Kasumi-1 (cell line): ENCODE measurements at regions not wholly inside any gene's neighbourhood (a gene's known extent, or its start where the extent isn't known, plus 50 kb on each side); places are given as distances from the start of the nearest gene placed in this dataset.
"Not testable (repeated sequence)": the region's sequence is repeated elsewhere in the genome, so short reads cannot be mapped to it uniquely, and the experiment has no call there.

Experiments used
- DNase-seq, 2 experiments: peaks; one replicate each; lab custom pipeline; 2025; lab: John Stamatoyannopoulos, UW

DNA sequence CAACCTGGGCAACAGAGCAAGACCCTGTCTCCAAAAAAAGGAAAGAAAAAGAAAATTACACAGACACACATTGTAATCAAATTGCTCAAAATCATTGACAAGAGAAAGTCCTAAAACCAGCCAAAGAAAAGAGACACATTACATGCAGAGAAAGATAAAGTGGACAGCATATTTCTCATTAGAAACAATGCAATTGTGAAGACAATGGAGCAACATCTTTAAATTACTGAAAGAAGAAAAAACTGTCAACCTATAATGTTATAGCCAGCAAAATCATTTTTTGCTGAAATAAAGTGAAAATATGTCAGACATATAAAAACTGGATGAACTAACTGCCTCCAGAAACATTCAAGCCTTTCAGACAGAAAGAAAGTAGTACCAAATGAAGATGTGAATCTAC is 120.6 kb downstream of the TMEM167A start:
- DNase-seq = no peak

DNA sequence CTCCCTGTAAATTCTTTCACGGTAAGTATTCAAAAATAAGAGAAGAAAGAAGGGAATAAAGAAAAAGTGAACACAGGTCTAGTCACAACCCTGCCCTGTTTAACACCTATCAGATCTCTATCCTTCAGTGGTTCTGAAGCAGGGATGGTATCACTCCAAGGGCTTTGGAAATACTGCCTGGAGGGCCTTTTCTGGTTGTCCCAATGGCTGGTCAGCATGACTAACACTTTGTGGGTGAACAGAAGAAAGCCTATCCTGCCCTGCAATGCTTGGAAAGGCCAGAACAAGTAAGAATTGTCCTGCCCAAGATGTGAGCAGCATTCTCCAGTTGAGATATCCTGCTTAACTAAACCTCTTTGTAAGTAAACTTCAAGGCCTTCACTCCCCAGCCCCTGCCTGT is 124.9 kb downstream of the TMEM167A start:
- DNase-seq = no peak

DNA sequence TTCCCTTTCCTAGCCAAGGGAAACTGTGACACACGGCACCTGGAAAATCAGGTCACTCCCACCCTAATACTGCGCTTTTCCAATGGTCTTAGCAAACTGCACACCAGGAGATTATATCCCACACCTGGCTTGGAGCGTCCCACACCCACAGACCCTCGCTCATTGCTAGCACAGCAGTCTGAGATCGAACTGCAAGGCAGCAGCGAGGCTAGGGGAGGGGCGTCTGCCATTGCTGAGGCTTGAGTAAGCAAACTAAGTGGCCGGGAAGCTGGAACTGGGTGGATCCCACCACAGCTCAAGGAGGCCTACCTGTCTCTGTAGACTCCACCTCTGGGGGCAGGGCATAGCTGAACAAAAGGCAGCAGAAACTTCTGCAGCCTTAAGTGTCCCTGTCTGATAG is 132.9 kb downstream of the TMEM167A start:
- not testable (repeated sequence) for DNase-seq

DNA sequence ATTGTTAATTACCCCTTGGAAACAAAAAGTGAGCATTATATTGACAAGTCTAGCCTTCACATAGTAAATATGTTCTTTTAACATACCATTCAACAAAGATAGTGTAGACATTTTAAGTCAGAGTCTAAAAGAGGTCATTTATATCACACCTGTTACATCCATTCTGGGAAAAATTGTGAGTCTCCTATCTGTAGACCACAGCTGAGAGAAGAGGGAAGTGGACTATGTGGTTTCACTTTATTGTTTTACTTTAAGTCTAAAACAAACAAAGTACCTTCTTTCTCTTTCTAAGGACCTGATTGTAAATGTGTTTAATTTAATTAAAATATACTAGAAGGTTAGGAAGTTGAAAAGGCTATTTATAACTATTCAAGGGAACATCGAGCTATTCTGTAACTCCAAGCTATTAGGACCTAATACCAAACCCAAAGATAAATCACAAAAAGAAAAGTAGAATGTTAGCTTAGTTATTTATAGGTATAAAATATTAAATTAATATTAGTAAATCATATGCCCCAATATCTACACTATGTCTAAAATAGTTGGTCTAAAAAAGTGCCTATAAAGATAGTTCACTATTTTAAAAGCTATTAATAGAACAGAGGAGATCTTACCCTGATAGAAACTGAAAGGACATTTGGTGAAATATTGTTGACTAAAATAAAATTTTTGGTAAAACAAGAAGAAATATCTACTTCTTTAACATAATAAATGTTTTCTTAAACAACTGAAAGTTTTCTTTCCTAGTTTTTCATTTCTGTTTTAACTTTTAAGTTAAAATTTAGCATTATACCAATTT is 134.9 kb downstream of the TMEM167A start:
- DNase-seq = peak in 1 of 2 experiments; percentile 14

DNA sequence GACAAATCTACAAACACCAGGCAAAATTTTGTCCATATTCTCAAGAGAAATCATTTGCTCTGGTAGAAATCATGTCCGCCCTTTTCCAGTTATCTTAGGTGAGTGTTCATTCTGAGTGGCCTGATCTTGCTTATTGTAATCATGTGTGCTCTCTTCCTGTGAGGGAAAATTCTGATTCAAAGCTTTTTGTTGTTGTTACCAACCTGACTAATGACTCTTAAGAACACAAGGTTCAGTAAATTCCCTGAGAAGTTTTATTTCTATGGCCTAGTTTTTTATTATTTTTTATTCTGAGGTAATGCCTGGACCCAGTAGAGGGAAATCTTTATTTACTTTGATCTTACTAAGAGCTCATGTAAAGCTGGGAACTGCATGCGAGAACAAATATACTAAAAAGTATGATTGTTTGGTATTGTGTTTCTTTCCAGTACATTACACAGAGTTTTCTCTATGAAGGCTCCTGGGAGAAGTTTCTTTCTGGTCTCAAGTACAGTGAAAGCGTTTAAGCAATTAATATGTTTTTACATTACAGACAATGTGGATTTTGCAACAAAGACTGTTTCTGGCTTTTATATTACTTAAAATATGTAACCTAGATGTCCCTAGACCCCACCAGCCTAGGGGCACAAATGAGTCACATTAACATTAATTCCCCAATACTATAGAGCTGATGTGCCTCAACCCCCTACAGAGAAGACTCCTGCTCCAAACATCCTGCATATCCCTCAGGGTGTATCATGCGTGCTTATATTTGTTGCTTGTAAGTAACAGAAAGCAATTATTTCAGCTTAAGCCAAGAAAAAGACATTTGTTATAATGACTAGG is 138.1 kb downstream of the TMEM167A start:
- no peak for DNase-seq

DNA sequence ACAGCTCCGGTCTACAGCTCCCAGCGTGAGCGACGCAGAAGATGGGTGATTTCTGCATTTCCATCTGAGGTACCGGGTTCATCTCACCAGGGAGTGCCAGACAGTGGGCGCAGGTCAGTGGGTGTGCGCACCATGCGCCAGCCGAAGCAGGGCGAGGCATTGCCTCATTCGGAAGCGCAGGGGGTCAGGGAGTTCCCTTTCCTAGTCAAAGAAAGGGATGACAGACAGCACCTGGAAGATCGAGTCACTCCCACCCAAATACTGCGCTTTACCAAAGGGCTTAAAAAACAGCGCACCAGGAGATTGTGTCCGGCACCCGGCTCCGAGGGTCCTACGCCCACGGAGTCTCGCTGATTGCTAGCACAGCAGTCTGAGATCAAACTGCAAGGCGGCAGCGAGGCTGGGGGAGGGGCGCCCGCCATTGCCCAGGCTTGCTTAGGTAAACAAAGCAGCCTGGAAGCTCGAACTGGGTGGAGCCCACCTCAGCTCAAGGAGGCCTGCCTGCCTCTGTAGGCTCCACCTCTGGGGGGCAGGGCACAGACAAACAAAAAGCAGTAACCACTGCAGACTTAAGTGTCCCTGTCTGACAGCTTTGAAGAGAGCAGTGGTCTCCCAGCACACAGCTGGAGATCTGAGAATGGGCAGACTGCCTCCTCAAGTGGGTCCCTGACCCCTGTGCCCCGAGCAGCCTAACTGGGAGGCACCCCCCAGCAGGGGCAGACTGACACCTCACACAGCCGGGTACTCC is 144.5 kb downstream of the TMEM167A start:
- not testable (repeated sequence) for DNase-seq

DNA sequence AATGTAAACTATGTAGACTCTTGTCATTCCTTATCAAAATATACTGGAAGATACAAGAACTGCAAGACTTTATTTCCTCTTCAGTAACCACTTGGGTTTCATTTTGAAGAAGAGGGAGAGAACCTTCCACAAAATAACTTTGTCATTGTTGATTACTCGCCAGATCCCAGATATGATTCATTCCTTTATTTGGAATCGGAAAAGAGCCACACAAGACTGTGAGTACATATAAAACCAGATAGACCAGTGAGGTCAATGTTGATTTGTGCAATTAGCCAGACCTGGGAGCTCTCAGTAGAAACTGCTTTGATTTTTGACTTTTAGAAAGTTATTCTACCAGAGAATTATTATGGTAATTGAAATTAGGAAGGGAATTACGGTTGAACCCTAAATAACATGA is 146.1 kb downstream of the TMEM167A start:
- DNase-seq = no peak

DNA sequence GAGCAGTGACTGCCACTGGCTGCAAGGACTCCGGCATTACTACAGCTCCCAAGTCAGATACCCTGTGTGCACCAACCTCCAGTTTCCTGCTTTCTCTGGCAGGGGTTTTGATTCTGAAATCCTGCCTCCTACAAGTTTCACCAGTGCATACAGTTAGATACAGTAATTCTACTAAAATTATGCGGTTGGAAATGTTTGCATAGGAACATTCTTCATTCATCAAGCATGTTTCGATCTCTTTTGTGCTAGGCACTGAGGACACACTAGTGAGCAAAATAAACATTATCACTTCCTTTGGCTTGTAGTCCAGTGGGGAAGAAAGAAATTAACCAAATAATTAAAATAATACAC is 152.2 kb downstream of the TMEM167A start:
- no peak for DNase-seq

DNA sequence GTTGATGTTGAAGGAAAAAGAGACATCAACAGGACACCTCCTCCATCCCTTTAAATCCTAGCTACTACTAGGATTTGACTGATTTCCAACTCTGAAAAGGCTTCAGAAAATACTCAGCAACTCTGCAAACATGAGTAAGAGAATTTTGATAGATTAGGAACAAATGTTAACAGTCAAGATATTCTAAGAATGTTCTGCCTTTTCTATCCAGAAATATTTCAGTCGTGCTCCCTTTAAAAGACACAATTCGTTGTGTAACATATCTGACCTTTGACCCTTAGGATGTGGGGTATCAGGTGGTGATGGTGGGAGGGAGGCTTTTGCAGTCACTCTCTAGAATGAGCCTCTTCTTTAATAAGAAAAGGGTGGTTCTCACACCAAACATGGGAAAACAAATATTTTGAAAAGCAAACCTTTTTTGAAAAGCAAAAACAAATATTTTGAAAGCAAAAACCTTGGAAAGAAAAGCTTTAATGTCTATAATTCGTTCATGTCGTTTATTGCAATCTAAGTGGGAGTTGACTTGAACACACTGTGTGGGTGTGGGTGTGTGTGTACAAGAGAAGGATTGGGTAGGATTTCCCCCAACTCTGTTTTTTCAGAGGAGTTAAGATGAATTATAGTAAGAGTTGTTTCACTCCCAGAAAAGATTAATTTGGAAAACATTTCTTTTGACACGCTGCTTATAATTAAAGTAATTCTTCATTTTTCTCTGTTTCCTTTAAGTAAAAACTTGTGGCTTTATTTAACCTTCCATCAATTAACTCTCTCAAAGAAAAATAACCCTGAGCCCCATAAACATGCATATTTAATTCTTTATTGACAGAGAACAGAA is 152.8 kb downstream of the TMEM167A start:
- DNase-seq = no peak

DNA sequence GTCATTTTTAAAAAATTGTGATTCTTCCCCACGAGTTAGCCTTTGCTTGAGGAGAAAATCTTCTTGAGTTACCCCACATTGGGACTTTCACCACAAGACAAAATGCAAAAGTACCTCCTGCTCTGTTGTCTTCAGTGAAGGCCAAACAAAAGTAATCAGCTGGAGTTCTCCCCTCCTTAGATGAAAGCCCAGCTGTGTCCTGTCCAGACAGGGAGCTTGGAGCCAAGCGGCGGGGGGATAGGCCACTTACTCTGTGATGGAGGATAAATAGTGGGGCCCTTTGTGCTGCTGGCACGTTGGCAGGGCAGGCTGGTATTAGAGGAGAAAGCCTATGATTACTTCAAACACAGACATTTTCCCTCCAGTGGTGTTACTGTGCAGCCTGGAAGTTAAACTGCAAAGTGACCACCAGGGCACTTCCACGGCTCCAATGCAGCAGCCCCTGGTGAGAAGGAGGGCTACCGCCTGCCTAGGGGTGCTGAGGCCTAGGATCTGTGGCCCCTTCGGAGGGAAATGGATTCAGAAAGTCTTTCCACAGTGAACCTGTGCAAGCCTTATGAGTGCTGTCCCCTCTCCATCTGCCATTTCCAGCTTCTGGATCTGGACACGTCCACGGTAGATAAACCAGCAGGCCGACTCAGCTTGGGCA is 155.0 kb downstream of the TMEM167A start:
- DNase-seq = no peak

DNA sequence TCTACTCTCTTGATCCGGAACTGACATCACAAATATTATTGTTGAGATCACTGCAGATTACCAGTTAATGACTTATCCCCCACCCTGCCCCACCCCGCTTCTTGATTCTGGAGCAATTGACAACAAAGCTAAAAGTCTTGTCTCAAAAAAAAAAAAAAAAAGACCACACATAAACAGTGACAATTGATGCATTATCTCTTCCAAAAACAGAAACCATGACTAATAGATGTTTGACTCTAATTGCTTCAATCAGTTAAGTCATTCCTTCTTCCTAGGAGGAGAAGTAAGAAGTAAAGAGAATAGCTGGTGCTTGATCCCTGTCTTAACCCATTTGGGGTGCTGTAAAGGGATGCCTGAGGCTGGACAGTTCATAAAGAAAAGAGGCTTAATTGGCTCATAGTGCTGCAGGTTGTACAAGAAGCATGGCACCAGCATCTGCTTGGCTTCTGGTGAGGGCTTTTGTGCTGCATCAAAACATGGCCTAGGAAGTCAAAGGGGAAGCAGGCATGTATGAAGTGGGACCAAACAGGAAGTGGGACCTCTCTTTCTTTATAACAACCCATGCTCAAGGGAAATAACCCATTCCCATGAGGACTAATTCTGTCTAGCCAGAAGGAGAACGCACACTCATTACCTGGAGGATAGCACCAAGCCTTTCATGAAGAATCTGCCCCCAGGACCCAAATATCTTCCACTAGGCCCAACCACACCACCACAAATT is 158.7 kb downstream of the TMEM167A start:
- DNase-seq = no peak

DNA sequence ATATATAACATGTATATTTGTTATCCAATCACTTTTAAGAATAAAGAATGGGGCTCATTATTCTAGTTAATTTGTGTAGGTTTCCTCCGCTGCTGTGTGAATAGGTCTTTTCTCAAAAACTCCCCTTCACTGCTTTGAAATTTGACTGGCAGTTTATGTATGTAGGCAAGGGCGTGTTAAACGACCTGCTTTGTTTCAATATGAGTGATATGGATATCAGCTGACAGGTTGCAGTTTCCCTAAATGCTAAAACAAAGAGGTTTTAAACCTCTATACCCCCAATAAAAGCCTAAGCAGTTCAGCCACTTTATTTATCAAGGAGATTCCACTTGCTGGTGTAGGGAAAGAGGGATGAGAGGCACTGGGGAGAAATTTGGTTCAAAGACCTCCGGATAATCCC is 159.6 kb downstream of the TMEM167A start:
- no peak for DNase-seq

DNA sequence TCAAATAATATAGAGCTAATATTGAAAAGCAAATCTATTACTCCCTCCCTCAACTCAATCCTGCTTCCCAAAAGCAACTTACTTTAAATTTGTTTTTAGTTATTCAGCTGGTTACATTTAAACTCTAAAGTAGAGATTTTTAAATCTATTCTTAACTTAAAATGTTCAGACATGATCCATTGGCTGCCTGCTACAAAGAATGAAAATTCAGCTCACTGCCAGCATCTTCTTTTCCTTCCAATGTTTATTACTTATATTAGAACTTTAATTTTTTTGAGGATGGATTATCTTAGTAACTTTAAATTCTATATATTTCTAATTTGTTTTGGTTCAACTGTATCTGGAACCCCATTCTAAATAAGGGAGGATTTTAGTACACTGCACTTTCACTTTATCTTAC is 163.2 kb downstream of the TMEM167A start:
- no peak for DNase-seq

DNA sequence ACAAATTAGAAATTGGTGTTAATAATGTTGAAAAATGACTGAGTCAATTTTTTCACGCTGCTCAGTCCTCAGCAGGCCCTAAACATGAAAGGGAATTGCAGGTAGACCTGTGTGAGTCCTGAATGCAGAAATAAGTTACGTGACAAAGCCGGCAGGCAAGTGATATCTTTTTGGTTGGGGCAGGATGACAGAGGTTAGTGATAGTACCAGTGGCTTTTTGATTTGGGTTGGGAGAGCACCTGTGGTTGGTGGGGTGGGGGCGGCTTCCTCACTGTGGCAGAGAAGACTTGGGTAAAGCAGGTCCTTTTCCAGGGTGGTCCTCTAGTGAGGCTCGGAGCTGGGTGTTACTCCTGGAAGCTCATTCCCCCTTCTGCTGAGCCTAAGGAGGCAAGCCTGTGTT is 164.7 kb downstream of the TMEM167A start:
- no peak for DNase-seq

DNA sequence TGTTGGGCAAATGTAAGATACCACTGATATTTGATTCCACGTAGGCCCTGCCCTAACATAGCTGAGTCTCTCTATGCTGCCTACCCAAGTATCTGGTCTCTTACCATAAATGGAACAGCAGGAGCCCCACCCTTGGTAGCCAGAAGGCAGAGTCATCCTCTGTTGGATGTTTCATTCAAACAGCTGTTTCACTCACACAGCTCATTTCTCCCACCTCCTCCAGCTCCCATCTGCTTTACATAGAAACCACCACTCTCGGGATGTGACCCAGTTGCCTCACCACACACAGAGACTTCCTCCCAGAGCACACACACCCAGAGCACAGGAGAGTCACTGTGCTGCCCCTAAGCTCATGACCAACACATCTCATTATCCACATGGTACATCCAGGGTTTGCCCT is 165.3 kb downstream of the TMEM167A start:
- DNase-seq = no peak

DNA sequence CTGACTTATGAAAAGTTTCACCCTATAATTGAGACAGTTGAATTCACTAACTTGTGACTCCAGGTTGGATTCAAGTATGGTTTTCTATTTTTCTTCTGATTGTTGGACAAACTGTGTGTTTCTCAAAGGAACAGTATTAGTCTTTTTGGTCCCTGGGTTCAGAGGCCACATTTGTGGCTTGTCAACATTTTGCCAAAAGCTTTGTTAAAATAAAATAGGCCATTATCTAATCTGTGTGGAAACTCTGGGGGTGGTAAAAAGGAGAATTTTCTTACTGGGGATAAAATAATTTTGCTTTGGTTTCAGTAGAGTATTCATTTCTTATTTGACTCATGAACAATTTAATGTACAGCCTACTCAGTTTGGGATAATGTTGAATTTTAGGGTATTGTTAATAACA is 166.3 kb downstream of the TMEM167A start:
- no peak for DNase-seq

DNA sequence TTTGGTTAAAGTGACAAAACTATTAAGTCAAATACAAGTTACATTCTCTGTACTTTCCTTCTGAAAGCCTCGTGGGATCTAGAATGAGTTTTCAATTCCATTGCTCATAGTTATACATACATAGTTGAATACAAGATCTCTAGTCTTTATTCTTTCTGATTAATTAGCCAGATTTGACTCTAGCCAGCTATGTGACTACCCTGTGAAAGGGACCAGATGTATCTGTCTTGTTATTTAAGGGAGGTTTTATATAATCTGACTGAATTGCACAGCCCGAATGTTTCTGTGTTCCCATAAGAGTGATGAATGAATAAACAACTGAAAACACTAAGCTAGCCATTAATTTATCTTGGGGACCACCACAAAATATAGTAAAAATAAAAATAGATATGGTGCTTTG is 166.7 kb downstream of the TMEM167A start:
- DNase-seq = no peak

DNA sequence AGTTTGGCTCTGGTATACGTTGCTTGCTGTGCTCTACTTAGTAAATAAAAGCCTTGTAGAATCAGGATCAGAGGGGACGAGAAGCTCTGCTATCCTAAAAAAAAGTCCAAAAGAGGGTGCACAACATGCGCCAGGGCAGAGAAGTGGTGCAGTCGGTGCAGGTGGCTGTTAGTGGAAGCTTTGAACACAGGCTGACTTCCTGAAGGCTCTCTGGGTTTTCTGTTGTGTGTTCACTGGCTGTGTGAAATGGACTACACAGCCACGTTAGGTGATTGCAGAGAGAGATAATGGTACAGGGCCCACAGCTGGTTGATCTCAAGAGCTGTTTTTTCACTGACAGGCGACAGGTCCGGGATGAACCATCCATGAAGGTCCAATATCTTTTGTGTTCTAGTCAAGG is 167.4 kb downstream of the TMEM167A start:
- no peak for DNase-seq

DNA sequence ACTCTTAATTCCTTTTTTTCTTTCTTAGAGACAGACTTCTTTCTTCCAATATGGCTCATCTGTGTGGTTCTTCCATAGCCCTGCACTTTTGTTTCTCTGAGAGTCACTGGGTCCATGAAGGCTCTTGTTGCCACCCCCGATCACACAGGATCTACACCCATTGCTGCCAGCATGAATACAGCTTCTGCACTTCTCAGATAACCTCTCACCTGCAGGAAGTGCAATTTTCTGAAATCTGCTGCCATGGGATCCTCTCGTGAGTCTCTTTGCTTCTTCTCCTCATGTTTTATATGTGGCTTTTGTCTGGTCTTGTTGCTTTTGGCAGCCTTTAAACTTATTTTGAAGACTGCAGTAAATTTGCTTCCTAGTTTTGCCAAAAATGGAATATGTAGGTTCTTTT is 171.2 kb downstream of the TMEM167A start:
- no peak for DNase-seq

DNA sequence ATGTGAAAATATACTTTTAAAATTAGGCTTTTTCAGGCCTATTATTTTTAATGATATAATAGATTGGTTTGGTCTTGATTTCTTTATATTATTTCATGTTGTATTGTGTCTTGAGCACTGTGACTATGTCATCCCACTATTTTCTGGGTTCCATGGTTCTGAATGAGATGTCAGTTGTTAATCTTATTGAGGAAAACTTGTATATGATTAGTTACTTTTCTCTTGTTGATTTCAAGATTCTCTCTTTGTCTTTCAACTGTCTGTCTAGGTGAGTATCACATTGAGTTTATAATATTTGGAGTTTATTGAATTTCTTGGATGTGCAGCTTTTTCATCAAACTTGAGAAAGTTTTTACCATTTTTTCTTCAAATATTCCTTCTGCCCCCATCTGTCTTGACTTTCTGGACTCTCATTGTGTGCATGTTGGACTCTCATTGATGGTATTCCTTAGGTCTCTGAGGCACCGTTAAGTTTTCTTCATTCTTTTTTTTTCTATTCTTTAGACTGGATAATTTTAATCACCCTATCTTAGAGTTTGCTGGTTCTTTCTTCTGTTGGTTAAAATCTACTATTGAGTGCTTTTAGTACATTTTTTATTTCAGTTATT is 175.8 kb downstream of the TMEM167A start:
- DNase-seq = peak; percentile 1 to 9
